ENCODE measurements at regions not wholly inside any gene's neighbourhood (a gene's known extent, or its start where the extent isn't known, plus 50 kb on each side); places are given as distances from the start of the nearest gene placed in this dataset.

GRCh38 chr4:13306356-13306755 is 177.8 kb downstream of the RAB28 start (continued):
- TF ChIP-seq, protein P1, sequence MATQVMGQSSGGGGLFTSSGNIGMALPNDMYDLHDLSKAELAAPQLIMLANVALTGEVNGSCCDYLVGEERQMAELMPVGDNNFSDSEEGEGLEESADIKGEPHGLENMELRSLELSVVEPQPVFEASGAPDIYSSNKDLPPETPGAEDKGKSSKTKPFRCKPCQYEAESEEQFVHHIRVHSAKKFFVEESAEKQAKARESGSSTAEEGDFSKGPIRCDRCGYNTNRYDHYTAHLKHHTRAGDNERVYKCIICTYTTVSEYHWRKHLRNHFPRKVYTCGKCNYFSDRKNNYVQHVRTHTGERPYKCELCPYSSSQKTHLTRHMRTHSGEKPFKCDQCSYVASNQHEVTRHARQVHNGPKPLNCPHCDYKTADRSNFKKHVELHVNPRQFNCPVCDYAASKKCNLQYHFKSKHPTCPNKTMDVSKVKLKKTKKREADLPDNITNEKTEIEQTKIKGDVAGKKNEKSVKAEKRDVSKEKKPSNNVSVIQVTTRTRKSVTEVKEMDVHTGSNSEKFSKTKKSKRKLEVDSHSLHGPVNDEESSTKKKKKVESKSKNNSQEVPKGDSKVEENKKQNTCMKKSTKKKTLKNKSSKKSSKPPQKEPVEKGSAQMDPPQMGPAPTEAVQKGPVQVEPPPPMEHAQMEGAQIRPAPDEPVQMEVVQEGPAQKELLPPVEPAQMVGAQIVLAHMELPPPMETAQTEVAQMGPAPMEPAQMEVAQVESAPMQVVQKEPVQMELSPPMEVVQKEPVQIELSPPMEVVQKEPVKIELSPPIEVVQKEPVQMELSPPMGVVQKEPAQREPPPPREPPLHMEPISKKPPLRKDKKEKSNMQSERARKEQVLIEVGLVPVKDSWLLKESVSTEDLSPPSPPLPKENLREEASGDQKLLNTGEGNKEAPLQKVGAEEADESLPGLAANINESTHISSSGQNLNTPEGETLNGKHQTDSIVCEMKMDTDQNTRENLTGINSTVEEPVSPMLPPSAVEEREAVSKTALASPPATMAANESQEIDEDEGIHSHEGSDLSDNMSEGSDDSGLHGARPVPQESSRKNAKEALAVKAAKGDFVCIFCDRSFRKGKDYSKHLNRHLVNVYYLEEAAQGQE (IDR thresholded peaks at IDR 0.05), result no peak
- no peak for TF ChIP-seq RAD21 (IDR thresholded peaks at IDR 0.05)
- TF ChIP-seq GABPA (IDR thresholded peaks at IDR 0.05 in 1 of 2, conservative IDR thresholded peaks at IDR 0.05 in 1 of 2), result no peak
- no peak for TF ChIP-seq ATF3 (IDR thresholded peaks at IDR 0.05)
- no peak for TF ChIP-seq SP1 (IDR thresholded peaks at IDR 0.05)
- TF ChIP-seq FOXA1 (IDR thresholded peaks at IDR 0.05), result no peak
- TF ChIP-seq YY1 (IDR thresholded peaks at IDR 0.05), result no peak

- TF ChIP-seq HNF4A (conservative IDR thresholded peaks at IDR 0.05) (no peak), EGR1 (IDR thresholded peaks at IDR 0.05; ENCODE audit: low read depth in 2 of 2) (no peak), HNF4G (IDR thresholded peaks at IDR 0.05) (no peak), SP1 (IDR thresholded peaks at IDR 0.05) (no peak), GABPA (IDR thresholded peaks at IDR 0.05 in 1 of 2, conservative IDR thresholded peaks at IDR 0.05 in 1 of 2) (no peak), RAD21 (IDR thresholded peaks at IDR 0.05) (no peak), FOXA2 (IDR thresholded peaks at IDR 0.05) (no peak), RXRA (IDR thresholded peaks at IDR 0.05) (no peak), ATF3 (IDR thresholded peaks at IDR 0.05) (no peak), JUND (IDR thresholded peaks at IDR 0.05) (no peak), FOXA1 (IDR thresholded peaks at IDR 0.05) (no peak), TAF1 (conservative IDR thresholded peaks at IDR 0.05) (no peak)
- TF ChIP-seq, protein P2, sequence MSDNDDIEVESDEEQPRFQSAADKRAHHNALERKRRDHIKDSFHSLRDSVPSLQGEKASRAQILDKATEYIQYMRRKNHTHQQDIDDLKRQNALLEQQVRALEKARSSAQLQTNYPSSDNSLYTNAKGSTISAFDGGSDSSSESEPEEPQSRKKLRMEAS (IDR thresholded peaks at IDR 0.05), result no peak
- TF ChIP-seq, protein P3, sequence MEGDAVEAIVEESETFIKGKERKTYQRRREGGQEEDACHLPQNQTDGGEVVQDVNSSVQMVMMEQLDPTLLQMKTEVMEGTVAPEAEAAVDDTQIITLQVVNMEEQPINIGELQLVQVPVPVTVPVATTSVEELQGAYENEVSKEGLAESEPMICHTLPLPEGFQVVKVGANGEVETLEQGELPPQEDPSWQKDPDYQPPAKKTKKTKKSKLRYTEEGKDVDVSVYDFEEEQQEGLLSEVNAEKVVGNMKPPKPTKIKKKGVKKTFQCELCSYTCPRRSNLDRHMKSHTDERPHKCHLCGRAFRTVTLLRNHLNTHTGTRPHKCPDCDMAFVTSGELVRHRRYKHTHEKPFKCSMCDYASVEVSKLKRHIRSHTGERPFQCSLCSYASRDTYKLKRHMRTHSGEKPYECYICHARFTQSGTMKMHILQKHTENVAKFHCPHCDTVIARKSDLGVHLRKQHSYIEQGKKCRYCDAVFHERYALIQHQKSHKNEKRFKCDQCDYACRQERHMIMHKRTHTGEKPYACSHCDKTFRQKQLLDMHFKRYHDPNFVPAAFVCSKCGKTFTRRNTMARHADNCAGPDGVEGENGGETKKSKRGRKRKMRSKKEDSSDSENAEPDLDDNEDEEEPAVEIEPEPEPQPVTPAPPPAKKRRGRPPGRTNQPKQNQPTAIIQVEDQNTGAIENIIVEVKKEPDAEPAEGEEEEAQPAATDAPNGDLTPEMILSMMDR (IDR thresholded peaks at IDR 0.05; ENCODE audit: low read depth, low read length, missing input control), result no peak
- Histone ChIP-seq H3K4me1 (ENCODE audit: control insufficient read depth in 4 of 4, insufficient read depth in 4 of 4, low read length in 3 of 4) (no peaks in the 10 kb centered on the region), H3K27ac (ENCODE audit: low read depth in 1 of 2, low read length in 2 of 2) (no peak overlapping the region), H3K27me3 (ENCODE audit: control insufficient read depth in 4 of 4, insufficient read depth in 4 of 4, low read length in 3 of 4) (no peaks in the 10 kb centered on the region), H3K4me3 (ENCODE audit: low read depth in 1 of 3, low read length in 3 of 3) (no peak overlapping the region), H3K36me3 (ENCODE audit: control insufficient read depth in 4 of 4, insufficient read depth in 3 of 4, low read depth in 1 of 4, low read length in 3 of 4) (no peaks in the 10 kb centered on the region), H3K9me3 (ENCODE audit: control insufficient read depth in 4 of 4, low read length in 3 of 4) (peaks cover 0 to 6% (median under 1%) of the 10 kb centered on the region in 4 donors), H3K9ac (ENCODE audit: low read depth in 1 of 2, low read length in 2 of 2) (no peak overlapping the region)
- no peak for DNase-seq (ENCODE audit: low spot score)
- WGBS, result 90% methylated on average over 2 of the region's 2 CpGs
Observed at GRCh38 chr4:13302876-13303275, 181.3 kb downstream of the RAB28 start.
